ENCODE measurements at regions not wholly inside any gene's neighbourhood (a gene's known extent, or its start where the extent isn't known, plus 50 kb on each side); places are given as distances from the start of the nearest gene placed in this dataset.
"Not testable (repeated sequence)": the region's sequence is repeated elsewhere in the genome, so short reads cannot be mapped to it uniquely, and the experiment has no call there.

- TF ChIP-seq, protein P1, sequence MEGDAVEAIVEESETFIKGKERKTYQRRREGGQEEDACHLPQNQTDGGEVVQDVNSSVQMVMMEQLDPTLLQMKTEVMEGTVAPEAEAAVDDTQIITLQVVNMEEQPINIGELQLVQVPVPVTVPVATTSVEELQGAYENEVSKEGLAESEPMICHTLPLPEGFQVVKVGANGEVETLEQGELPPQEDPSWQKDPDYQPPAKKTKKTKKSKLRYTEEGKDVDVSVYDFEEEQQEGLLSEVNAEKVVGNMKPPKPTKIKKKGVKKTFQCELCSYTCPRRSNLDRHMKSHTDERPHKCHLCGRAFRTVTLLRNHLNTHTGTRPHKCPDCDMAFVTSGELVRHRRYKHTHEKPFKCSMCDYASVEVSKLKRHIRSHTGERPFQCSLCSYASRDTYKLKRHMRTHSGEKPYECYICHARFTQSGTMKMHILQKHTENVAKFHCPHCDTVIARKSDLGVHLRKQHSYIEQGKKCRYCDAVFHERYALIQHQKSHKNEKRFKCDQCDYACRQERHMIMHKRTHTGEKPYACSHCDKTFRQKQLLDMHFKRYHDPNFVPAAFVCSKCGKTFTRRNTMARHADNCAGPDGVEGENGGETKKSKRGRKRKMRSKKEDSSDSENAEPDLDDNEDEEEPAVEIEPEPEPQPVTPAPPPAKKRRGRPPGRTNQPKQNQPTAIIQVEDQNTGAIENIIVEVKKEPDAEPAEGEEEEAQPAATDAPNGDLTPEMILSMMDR (IDR thresholded peaks at IDR 0.05), result not testable (repeated sequence)
- not testable (repeated sequence) for TF ChIP-seq TCF7L2, POLR2AphosphoS5 (IDR thresholded peaks at IDR 0.05; ENCODE audit: low read depth, low read length)
- TF ChIP-seq, protein P2, sequence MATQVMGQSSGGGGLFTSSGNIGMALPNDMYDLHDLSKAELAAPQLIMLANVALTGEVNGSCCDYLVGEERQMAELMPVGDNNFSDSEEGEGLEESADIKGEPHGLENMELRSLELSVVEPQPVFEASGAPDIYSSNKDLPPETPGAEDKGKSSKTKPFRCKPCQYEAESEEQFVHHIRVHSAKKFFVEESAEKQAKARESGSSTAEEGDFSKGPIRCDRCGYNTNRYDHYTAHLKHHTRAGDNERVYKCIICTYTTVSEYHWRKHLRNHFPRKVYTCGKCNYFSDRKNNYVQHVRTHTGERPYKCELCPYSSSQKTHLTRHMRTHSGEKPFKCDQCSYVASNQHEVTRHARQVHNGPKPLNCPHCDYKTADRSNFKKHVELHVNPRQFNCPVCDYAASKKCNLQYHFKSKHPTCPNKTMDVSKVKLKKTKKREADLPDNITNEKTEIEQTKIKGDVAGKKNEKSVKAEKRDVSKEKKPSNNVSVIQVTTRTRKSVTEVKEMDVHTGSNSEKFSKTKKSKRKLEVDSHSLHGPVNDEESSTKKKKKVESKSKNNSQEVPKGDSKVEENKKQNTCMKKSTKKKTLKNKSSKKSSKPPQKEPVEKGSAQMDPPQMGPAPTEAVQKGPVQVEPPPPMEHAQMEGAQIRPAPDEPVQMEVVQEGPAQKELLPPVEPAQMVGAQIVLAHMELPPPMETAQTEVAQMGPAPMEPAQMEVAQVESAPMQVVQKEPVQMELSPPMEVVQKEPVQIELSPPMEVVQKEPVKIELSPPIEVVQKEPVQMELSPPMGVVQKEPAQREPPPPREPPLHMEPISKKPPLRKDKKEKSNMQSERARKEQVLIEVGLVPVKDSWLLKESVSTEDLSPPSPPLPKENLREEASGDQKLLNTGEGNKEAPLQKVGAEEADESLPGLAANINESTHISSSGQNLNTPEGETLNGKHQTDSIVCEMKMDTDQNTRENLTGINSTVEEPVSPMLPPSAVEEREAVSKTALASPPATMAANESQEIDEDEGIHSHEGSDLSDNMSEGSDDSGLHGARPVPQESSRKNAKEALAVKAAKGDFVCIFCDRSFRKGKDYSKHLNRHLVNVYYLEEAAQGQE (IDR thresholded peaks at IDR 0.05; ENCODE audit: insufficient read depth in 1 of 2, low read depth in 2 of 2, low read length in 1 of 2), result not testable (repeated sequence)
Observed at GRCh38 chr18:10619280-10619679, 93.5 kb downstream of the NAPG start.
